CD14-positive monocyte (primary cell): ENCODE measurements at regions not wholly inside any gene's neighbourhood (a gene's known extent, or its start where the extent isn't known, plus 50 kb on each side); places are given as distances from the start of the nearest gene placed in this dataset.

ENCODE experiments used
- DNase-seq, 3 donors: peaks; one replicate each; pipeline ENCODE4 v3.0.0-alpha.2; 2011 to 2022
- H2AFZ ChIP-seq: 2 replicates; pipeline ENCODE4 v1.6.0; 2012; ENCODE audit warnings: mild to moderate bottlenecking, low read depth, low read length, inconsistent platforms; ENCODE audit not compliant: insufficient read depth, poor library complexity, severe bottlenecking
- H3K27ac ChIP-seq, 2 donors: 1 replicate in 1 of 2; 2 replicates in 1 of 2; pipeline ENCODE4 v1.5.1; 2012 to 2013; ENCODE audit warnings: low read length in 2 of 2, control low read depth in 1 of 2, inconsistent platforms in 1 of 2, low read depth in 1 of 2, mild to moderate bottlenecking in 1 of 2
- H3K27me3 ChIP-seq, 2 donors: one replicate each; pipeline versions ENCODE4 v1.6.0 to v1.6.1; 2011 to 2013; ENCODE audit warnings: low read length in 2 of 2; ENCODE audit not compliant: control insufficient read depth in 2 of 2, insufficient read depth in 2 of 2
- H3K36me3 ChIP-seq, 2 donors: replicated peaks in 1 of 2; 1 replicate in 1 of 2; 2 replicates in 1 of 2; pipeline versions ENCODE4 v1.5.1 to v1.6.1; 2012 to 2013; ENCODE audit warnings: low read length in 2 of 2, control low read depth in 1 of 2, inconsistent platforms in 1 of 2, mild to moderate bottlenecking in 1 of 2; ENCODE audit not compliant: insufficient read depth in 2 of 2, control insufficient read depth in 1 of 2
- H3K4me1 ChIP-seq, 2 donors: 1 replicate in 1 of 2; 2 replicates in 1 of 2; pipeline versions ENCODE4 v1.5.1 to v1.6.1; 2012 to 2013; ENCODE audit warnings: low read length in 2 of 2, control low read depth in 1 of 2, inconsistent platforms in 1 of 2, mild to moderate bottlenecking in 1 of 2, moderate library complexity in 1 of 2; ENCODE audit not compliant: insufficient read depth in 2 of 2, control insufficient read depth in 1 of 2
- H3K4me2 ChIP-seq: replicated peaks from 2 replicates; pipeline ENCODE3; 2012; ENCODE audit warnings: low read length, moderate library complexity, mild to moderate bottlenecking; ENCODE audit not compliant: poor library complexity, severe bottlenecking; ENCODE audit errors: extremely low read depth
- H3K4me3 ChIP-seq, 3 experiments: fragments of 200-600 bp in 1 of 3; sonication (generic) in 1 of 3; replicated peaks in 1 of 3; 1 replicate in 2 of 3; 2 replicates in 1 of 3; pipeline ENCODE4 v1.5.1; 2011 to 2013; ENCODE audit warnings: low read length in 3 of 3, mild to moderate bottlenecking in 3 of 3, control low read depth in 2 of 3, low read depth in 2 of 3, inconsistent platforms in 1 of 3, moderate library complexity in 1 of 3
- H3K79me2 ChIP-seq: 2 replicates; pipeline ENCODE4 v1.6.0; 2012; ENCODE audit warnings: mild to moderate bottlenecking, control low read depth, inconsistent platforms, low read length, moderate library complexity; ENCODE audit not compliant: insufficient read depth
- H3K9ac ChIP-seq: 2 replicates; pipeline ENCODE4 v1.6.0; 2017; ENCODE audit warnings: low read length, mild to moderate bottlenecking; ENCODE audit not compliant: insufficient read depth, poor library complexity, severe bottlenecking
- H3K9me3 ChIP-seq, 2 donors: replicated peaks in 1 of 2; 1 replicate in 1 of 2; 2 replicates in 1 of 2; pipeline versions ENCODE4 v1.5.1 to v1.6.1; 2012 to 2013; ENCODE audit warnings: low read length in 2 of 2, control low read depth in 1 of 2; ENCODE audit not compliant: control insufficient read depth in 1 of 2, insufficient read depth in 1 of 2
- H4K20me1 ChIP-seq: 2 replicates; pipeline ENCODE4 v1.6.0; 2012; ENCODE audit warnings: mild to moderate bottlenecking, low read length, control low read depth, moderate library complexity; ENCODE audit not compliant: insufficient read depth
- H3K27ac Mint-ChIP-seq, 7 donors: one replicate each; pipeline ENCODE4 v1.8.0; 2020; ENCODE audit warnings: mild to moderate bottlenecking in 7 of 7, mixed read lengths in 7 of 7, moderate library complexity in 6 of 7, inconsistent platforms in 2 of 7
- H3K27me3 Mint-ChIP-seq, 3 donors: one replicate each; pipeline ENCODE4 v1.8.0; 2021 to 2022; ENCODE audit warnings: low read depth in 3 of 3, mild to moderate bottlenecking in 3 of 3, mixed read lengths in 3 of 3, moderate library complexity in 3 of 3, inconsistent platforms in 1 of 3
- H3K36me3 Mint-ChIP-seq, 2 donors: one replicate each; pipeline ENCODE4 v1.8.0; 2020; ENCODE audit warnings: mixed read lengths in 2 of 2, inconsistent platforms in 1 of 2, mild to moderate bottlenecking in 1 of 2
- H3K4me1 Mint-ChIP-seq: one replicate; pipeline ENCODE4 v1.8.0; 2020; ENCODE audit warnings: mild to moderate bottlenecking, mixed read lengths
- H3K4me3 Mint-ChIP-seq, 2 donors: one replicate each; pipeline ENCODE4 v1.8.0; 2020; ENCODE audit warnings: mild to moderate bottlenecking in 2 of 2, mixed read lengths in 2 of 2, moderate library complexity in 1 of 2
- H3K9me3 Mint-ChIP-seq, 7 donors: one replicate each; pipeline ENCODE4 v1.8.0; 2020 to 2022; ENCODE audit warnings: mixed read lengths in 7 of 7, mild to moderate bottlenecking in 6 of 7, moderate library complexity in 6 of 7, inconsistent platforms in 2 of 7
- WGBS: methylation state at CpG from one replicate; pipeline ENCODE4 v1.1.5; 2013; ENCODE audit warnings: missing lambda C conversion rate; ENCODE audit not compliant: insufficient coverage; 5-methylcytosine and 5-hydroxymethylcytosine counted together
- intact Hi-C, 2 donors: fragments of 100-400 bp; cut with micrococcal nuclease; formaldehyde crosslinking; loops; one replicate each; pipeline versions ENCODE4 v1.15.0 to v1.15.1; 2023
- TF ChIP-seq, protein P1 (sequence below): fragments of 200-600 bp; IDR thresholded peaks from one replicate; pipeline ENCODE4 v1.8.0; 2022; ENCODE audit warnings: antibody characterized with exemption, mild to moderate bottlenecking

- WGBS, result no CpG with 5 or more reads among the region's 3 CpGs
- Mint-ChIP-seq H3K4me1 (peaks cover 7% of the 10 kb centered on the region), H3K9me3 (peaks cover 0 to 2% (median 0%) of the 10 kb centered on the region in 7 donors), H3K4me3 (no peak overlapping the region), H3K27ac (no peak overlapping the region), H3K27me3 (no peaks in the 10 kb centered on the region), H3K36me3 (no peaks in the 10 kb centered on the region)
- Histone ChIP-seq H3K79me2 (no peaks in the 10 kb centered on the region), H3K27me3 (no peaks in the 10 kb centered on the region), H4K20me1 (no peaks in the 10 kb centered on the region), H3K36me3 (no peaks in the 10 kb centered on the region), H3K4me2 (no peak overlapping the region), H3K4me3 (no peak overlapping the region), H2AFZ (no peak overlapping the region), H3K9ac (no peak overlapping the region), H3K27ac (no peak overlapping the region), H3K9me3 (no peaks in the 10 kb centered on the region), H3K4me1 (no peaks in the 10 kb centered on the region)
- intact Hi-C loops, result no loop called here
- TF ChIP-seq, protein P1, sequence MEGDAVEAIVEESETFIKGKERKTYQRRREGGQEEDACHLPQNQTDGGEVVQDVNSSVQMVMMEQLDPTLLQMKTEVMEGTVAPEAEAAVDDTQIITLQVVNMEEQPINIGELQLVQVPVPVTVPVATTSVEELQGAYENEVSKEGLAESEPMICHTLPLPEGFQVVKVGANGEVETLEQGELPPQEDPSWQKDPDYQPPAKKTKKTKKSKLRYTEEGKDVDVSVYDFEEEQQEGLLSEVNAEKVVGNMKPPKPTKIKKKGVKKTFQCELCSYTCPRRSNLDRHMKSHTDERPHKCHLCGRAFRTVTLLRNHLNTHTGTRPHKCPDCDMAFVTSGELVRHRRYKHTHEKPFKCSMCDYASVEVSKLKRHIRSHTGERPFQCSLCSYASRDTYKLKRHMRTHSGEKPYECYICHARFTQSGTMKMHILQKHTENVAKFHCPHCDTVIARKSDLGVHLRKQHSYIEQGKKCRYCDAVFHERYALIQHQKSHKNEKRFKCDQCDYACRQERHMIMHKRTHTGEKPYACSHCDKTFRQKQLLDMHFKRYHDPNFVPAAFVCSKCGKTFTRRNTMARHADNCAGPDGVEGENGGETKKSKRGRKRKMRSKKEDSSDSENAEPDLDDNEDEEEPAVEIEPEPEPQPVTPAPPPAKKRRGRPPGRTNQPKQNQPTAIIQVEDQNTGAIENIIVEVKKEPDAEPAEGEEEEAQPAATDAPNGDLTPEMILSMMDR, result no peak
- DNase-seq, result no peak
These were observed 527.7 kb upstream of the KIRREL3 start for GRCh38 chr11:127528297-127528696.

DNA sequence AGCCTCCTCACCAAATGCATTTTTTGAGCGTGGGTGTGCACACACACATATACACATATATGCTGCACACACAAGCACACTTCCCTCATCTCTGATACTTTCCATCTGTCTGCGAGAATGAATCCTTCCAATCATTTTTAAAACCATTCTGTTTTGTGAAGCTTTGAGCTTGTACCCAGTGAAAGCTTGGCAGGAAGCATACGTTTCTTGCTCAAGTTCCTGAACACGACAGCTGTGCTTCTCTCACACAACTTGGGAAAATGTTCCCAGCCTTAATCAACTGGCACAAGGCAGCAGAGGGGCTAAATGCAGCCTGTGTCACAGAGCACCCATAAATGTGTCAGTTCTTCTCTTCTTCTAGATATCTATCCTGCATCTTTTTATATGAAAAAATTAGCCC is 524.0 kb upstream of the KIRREL3 start:
- Histone ChIP-seq H3K36me3 (no peaks in the 10 kb centered on the region), H3K9ac (no peak overlapping the region), H3K4me2 (peak overlapping the region; percentile 5), H4K20me1 (no peaks in the 10 kb centered on the region), H2AFZ (no peak overlapping the region), H3K27ac (no peak overlapping the region), H3K4me1 (no peaks in the 10 kb centered on the region), H3K79me2 (no peaks in the 10 kb centered on the region), H3K9me3 (no peaks in the 10 kb centered on the region), H3K4me3 (no peak overlapping the region), H3K27me3 (no peaks in the 10 kb centered on the region)
- intact Hi-C loops, result no loop called here
- H3K27me3 Mint-ChIP-seq, result no peaks in the 10 kb centered on the region
- H3K4me1 Mint-ChIP-seq, result peaks cover 7% of the 10 kb centered on the region
- peaks cover 0 to 4% (median 0%) of the 10 kb centered on the region in 7 donors for H3K9me3 Mint-ChIP-seq
- peak overlapping the region in 1 of 2 donors; percentile 48 for H3K4me3 Mint-ChIP-seq
- 0% methylated on average over 4 of the region's 4 CpGs for WGBS
- DNase-seq, result no peak
- H3K27ac Mint-ChIP-seq, result peak overlapping the region in 1 of 7 donors; percentile 64
- no peaks in the 10 kb centered on the region for H3K36me3 Mint-ChIP-seq
- TF ChIP-seq, protein P1, result no peak
